ENCODE measurements at regions not wholly inside any gene's neighbourhood (a gene's known extent, or its start where the extent isn't known, plus 50 kb on each side); places are given as distances from the start of the nearest gene placed in this dataset.

DNA sequence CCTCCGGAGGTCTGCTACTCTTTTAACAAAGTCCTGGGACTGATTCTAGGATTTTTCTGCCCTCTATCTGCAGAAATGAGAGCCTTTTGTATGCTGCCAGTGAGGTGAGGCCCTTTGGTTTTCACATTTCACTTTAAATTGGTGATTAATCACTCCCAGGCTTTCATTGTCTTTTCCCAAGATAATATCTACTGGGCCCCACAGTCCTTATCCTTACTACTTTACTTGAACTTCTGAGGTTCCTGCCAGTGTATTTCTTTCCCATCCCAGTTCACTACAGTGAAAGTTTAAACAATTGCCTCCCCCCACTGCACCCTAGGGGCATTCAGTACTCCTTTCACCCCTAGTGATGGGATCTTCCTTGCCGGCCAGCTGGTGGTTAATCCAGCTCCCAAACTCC lies 127.4 kb upstream of the INHBA start:
- no peaks in the 10 kb centered on the region for H3K36me3 ChIP-seq
- H3K27ac ChIP-seq = no peak overlapping the region
- no peaks in the 10 kb centered on the region for H3K4me1 ChIP-seq
- no peaks in the 10 kb centered on the region for H3K27me3 ChIP-seq
- H3K4me3 ChIP-seq = no peak overlapping the region
- no peak for DNase-seq
- TF ChIP-seq, protein P1, sequence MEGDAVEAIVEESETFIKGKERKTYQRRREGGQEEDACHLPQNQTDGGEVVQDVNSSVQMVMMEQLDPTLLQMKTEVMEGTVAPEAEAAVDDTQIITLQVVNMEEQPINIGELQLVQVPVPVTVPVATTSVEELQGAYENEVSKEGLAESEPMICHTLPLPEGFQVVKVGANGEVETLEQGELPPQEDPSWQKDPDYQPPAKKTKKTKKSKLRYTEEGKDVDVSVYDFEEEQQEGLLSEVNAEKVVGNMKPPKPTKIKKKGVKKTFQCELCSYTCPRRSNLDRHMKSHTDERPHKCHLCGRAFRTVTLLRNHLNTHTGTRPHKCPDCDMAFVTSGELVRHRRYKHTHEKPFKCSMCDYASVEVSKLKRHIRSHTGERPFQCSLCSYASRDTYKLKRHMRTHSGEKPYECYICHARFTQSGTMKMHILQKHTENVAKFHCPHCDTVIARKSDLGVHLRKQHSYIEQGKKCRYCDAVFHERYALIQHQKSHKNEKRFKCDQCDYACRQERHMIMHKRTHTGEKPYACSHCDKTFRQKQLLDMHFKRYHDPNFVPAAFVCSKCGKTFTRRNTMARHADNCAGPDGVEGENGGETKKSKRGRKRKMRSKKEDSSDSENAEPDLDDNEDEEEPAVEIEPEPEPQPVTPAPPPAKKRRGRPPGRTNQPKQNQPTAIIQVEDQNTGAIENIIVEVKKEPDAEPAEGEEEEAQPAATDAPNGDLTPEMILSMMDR (IDR thresholded peaks at IDR 0.05) = no peak
- TF ChIP-seq POLR2A (IDR thresholded peaks at IDR 0.05) = no peak
- H3K9me3 ChIP-seq = no peaks in the 10 kb centered on the region

DNA sequence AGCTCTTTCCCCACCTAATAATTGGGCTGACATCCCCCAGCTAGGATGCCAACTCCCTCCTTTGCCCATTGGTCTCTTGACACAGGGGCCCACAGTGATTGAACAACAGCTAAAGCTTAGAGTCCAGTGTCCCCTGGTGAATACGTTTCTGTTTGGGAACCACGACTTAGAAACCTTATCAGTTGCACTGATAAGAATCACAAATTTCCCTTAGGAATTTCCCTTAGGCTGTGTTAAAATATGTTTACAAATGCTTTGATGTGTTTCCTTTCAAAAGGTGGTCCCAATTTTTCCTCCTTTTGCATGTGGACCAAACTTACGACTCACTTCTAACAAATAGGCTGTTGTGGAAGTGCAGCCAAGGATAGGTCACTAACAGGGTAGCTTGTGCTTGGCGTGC lies 126.0 kb upstream of the INHBA start:
- TF ChIP-seq POLR2A (IDR thresholded peaks at IDR 0.05) = no peak
- TF ChIP-seq, protein P1 (IDR thresholded peaks at IDR 0.05) = no peak
- DNase-seq = no peak

DNA sequence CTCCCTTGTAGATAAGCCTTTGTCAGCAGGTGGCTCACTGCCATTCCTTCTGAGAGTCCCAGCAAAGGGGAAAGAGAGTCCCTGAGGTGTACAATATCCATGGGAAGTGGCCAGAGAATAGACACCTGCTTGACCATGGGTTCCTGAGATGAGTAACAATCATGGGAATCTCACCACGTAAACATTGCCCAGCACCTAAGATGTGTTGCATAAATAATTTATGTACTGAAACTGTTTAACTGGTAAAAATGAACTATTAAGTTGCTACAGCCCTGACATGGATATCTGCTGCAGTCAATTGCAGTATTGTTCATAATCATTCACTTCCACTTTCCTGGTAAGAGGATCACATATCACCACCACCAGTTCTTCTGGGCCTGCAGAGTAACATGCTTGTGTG lies 123.8 kb upstream of the INHBA start:
- DNase-seq = no peak
- no peaks in the 10 kb centered on the region for H3K4me1 ChIP-seq
- no peak overlapping the region for H3K27ac ChIP-seq
- no peaks in the 10 kb centered on the region for H3K9me3 ChIP-seq
- TF ChIP-seq, protein P1 (IDR thresholded peaks at IDR 0.05) = no peak
- no peak for TF ChIP-seq POLR2A (IDR thresholded peaks at IDR 0.05)
- no peaks in the 10 kb centered on the region for H3K27me3 ChIP-seq
- no peak overlapping the region for H3K4me3 ChIP-seq
- no peaks in the 10 kb centered on the region for H3K36me3 ChIP-seq

More for the DNA sequence above, 126.0 kb upstream of the INHBA start:
- Histone ChIP-seq H3K36me3 (no peaks in the 10 kb centered on the region), H3K9me3 (no peaks in the 10 kb centered on the region), H3K4me1 (no peaks in the 10 kb centered on the region), H3K4me3 (no peak overlapping the region), H3K27ac (no peak overlapping the region), H3K27me3 (no peaks in the 10 kb centered on the region)

DNA sequence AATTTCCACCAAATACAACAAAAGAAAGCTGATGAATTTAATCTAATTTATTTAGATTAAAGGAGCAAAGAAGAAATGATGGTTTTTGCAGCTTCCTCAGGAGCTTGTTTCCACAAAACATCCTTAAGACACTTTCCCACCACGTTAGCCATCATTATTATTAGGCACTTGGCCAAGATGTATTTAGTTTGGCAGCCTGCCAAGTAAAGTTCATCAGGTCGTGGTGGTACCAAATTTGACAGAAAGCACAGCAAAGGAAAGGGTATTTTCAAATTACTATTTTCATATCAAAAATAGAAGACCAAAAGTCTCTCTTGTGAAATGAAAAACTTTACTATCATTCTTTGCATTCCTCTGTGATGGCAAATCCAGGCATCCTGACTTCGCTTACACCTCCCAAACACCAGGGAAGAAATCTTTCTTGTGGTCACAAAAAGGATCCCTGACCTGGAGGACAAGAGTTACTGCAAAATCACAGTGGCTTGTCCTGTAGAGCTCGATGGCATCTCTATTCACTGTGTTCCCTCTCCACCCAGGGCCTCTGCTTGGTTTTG lies 123.1 kb upstream of the INHBA start:
- TF ChIP-seq, protein P1 (IDR thresholded peaks at IDR 0.05) = no peak
- no peak for TF ChIP-seq POLR2A (IDR thresholded peaks at IDR 0.05)
- Histone ChIP-seq H3K36me3 (no peaks in the 10 kb centered on the region), H3K9me3 (no peaks in the 10 kb centered on the region), H3K4me3 (no peak overlapping the region), H3K4me1 (no peaks in the 10 kb centered on the region), H3K27me3 (no peaks in the 10 kb centered on the region), H3K27ac (no peak overlapping the region)
- no peak for DNase-seq

DNA sequence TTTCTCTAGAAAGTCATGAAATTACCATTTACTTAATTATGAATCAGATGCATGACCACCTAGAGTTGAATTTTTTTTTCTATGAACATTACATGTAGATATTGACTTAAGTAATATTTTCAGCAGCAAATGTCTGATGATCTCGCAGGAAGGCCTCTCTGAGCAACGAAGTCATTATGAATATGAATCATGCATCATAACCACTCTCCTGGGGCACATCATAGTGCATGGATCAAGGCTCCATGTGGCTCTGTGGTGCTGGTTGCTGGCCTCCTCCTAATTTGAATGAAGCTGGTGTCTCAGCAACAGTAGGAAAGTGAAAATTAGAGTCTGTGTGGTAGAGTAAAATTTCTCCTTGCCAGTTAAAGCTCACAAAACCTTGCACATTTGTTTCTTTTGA lies 121.4 kb upstream of the INHBA start:
- Histone ChIP-seq H3K36me3 (no peaks in the 10 kb centered on the region), H3K4me3 (no peak overlapping the region), H3K9me3 (no peaks in the 10 kb centered on the region), H3K27me3 (no peaks in the 10 kb centered on the region), H3K4me1 (no peaks in the 10 kb centered on the region), H3K27ac (no peak overlapping the region)
- TF ChIP-seq POLR2A (IDR thresholded peaks at IDR 0.05) = no peak
- TF ChIP-seq, protein P1 (IDR thresholded peaks at IDR 0.05) = no peak
- DNase-seq = no peak

DNA sequence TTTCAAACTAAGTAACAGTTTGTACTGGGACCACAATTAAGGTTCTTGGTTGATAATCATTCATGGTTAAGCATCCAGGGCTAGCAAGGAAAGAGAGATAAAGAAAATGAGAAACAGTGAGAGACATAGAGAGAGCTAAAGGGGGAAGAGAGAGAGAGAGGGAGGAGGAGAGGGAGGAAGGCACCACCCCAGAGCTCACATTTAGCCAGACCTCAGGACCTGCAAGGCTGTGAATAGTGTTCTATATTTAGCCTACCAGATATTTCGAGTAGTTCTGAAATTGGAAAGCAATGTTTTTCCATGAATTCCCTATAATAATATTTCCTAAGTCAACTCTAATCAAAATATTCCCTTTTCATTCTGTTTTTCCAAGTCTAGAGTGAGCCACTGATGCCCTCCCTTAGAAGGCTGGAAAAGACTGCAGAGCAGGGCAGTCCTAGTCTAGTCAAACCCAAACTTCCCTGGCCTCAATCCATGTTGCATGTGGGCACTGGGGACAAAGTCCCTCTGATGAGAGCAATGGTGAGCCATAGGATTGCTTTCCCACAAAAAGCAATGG lies 119.4 kb upstream of the INHBA start:
- no peak for TF ChIP-seq POLR2A (IDR thresholded peaks at IDR 0.05)
- TF ChIP-seq, protein P1 (IDR thresholded peaks at IDR 0.05) = no peak
- DNase-seq = no peak
- Histone ChIP-seq H3K36me3 (no peaks in the 10 kb centered on the region), H3K27me3 (no peaks in the 10 kb centered on the region), H3K27ac (no peak overlapping the region), H3K9me3 (no peaks in the 10 kb centered on the region), H3K4me3 (no peak overlapping the region), H3K4me1 (no peaks in the 10 kb centered on the region)

All from Peyer's patch (tissue), 4 donors.